ENCODE measurements at regions not wholly inside any gene's neighbourhood (a gene's known extent, or its start where the extent isn't known, plus 50 kb on each side); places are given as distances from the start of the nearest gene placed in this dataset.

DNA sequence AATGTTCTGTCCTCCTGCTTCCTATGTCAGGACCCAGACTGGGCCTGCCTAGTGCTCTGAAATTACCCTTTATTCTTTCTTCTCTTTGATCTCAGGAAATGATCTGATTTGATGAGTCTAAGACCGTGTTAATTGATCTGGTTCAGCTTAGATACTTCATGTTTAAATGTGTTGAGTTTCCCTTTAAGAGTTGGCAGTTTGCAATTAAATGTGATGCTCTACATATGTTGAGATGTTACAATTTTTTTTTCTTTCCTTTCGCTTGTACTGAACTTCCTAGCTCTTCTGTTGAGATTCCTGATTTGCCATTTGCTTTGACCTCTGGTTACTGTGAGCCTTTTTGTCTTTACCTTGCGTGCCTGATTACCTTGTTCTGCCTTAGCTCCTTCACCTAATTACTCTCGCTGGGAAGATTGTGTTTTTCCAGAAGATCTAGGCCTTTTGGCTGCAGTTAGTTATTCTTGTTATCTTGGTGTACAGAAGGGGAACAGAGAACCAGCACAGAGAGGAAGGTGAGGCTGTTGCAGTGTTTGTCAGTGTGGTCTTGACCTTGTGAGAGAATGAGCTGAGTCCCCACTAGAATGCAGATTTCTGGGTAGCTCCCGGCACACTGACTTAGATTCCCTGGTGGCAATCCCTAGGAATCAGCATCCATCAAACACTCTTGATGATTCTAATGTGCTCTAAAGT, 203.6 kb downstream of the EDEM1 start:
- no peak overlapping the region for H3K9ac ChIP-seq (ENCODE audit: insufficient read depth, low read length, poor library complexity, severe bottlenecking)

DNA sequence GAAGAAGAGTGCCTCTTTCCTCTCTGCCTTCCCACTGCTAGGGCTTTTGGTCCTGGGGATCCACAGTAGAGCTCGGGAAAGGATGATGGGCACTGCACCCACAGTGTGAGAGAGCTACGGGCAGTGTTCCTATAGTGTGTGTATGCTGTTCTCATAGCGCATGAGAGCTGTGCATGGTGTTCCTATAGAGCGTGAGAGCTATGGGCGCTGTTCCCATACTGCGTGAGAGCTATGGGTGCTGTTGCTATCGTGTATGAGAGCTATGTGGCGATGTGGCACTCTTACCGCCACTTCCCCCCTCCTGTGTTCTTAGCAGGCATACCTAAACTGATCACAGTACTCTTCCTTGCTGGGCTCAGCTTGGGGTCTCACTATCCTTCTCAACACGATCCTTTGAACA, 213.5 kb downstream of the EDEM1 start:
- H3K4me1 ChIP-seq (ENCODE audit: control insufficient read depth in 1 of 2, insufficient read depth in 2 of 2, low read length in 2 of 2), result no peaks in the 10 kb centered on the region
- H3K9ac ChIP-seq (ENCODE audit: insufficient read depth, low read length, poor library complexity, severe bottlenecking), result no peak overlapping the region
- H3K27ac Mint-ChIP-seq, result peak overlapping the region in 1 of 7 donors; percentile 68
- H3K4me2 ChIP-seq (replicated peaks; ENCODE audit: extremely low read depth, low read length, poor library complexity, severe bottlenecking), result no peak overlapping the region
- H3K9me3 Mint-ChIP-seq, result peaks cover 1 to 7% (median 3%) of the 10 kb centered on the region in 7 donors
- no peaks in the 10 kb centered on the region for H3K9me3 ChIP-seq (replicated peaks in 1 of 2; ENCODE audit: control insufficient read depth in 1 of 2, insufficient read depth in 1 of 2, low read length in 2 of 2)
- H3K4me3 Mint-ChIP-seq, result no peak overlapping the region
- H3K27me3 Mint-ChIP-seq (ENCODE audit: low read depth in 3 of 3), result no peaks in the 10 kb centered on the region
- H4K20me1 ChIP-seq (ENCODE audit: insufficient read depth, low read length), result no peaks in the 10 kb centered on the region
- no peaks in the 10 kb centered on the region for H3K4me1 Mint-ChIP-seq
- H3K27ac ChIP-seq (ENCODE audit: low read depth in 1 of 2, low read length in 2 of 2), result no peak overlapping the region
- intact Hi-C loops (cut with micrococcal nuclease), result no loop called here
- 100% methylated on average over 1 of the region's 10 CpGs for WGBS (ENCODE audit: insufficient coverage)
- no peaks in the 10 kb centered on the region for H3K36me3 ChIP-seq (replicated peaks in 1 of 2; ENCODE audit: control insufficient read depth in 1 of 2, insufficient read depth in 2 of 2, low read length in 2 of 2)
- DNase-seq, result no peak
- H3K79me2 ChIP-seq (ENCODE audit: insufficient read depth, low read length), result no peaks in the 10 kb centered on the region
- TF ChIP-seq, protein P1, sequence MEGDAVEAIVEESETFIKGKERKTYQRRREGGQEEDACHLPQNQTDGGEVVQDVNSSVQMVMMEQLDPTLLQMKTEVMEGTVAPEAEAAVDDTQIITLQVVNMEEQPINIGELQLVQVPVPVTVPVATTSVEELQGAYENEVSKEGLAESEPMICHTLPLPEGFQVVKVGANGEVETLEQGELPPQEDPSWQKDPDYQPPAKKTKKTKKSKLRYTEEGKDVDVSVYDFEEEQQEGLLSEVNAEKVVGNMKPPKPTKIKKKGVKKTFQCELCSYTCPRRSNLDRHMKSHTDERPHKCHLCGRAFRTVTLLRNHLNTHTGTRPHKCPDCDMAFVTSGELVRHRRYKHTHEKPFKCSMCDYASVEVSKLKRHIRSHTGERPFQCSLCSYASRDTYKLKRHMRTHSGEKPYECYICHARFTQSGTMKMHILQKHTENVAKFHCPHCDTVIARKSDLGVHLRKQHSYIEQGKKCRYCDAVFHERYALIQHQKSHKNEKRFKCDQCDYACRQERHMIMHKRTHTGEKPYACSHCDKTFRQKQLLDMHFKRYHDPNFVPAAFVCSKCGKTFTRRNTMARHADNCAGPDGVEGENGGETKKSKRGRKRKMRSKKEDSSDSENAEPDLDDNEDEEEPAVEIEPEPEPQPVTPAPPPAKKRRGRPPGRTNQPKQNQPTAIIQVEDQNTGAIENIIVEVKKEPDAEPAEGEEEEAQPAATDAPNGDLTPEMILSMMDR (IDR thresholded peaks at IDR 0.05), result no peak
- no peak overlapping the region for H3K4me3 ChIP-seq (replicated peaks in 1 of 3; ENCODE audit: low read depth in 2 of 3, low read length in 3 of 3)
- no peaks in the 10 kb centered on the region for H3K27me3 ChIP-seq (ENCODE audit: control insufficient read depth in 2 of 2, insufficient read depth in 2 of 2, low read length in 2 of 2)
- H2AFZ ChIP-seq (ENCODE audit: insufficient read depth, low read depth, low read length, poor library complexity, severe bottlenecking), result no peak overlapping the region
- no peaks in the 10 kb centered on the region for H3K36me3 Mint-ChIP-seq

More for the DNA sequence above, 203.6 kb downstream of the EDEM1 start:
- DNase-seq, result no peak
- intact Hi-C loops (cut with micrococcal nuclease), result no loop called here
- Mint-ChIP-seq H3K27me3 (ENCODE audit: low read depth in 3 of 3) (no peaks in the 10 kb centered on the region), H3K27ac (peak overlapping the region in 3 of 7 donors; percentile 2 to 79 (median 76)), H3K9me3 (peaks cover 0 to 2% (median 0%) of the 10 kb centered on the region in 7 donors), H3K36me3 (no peaks in the 10 kb centered on the region), H3K4me1 (peaks cover 20% of the 10 kb centered on the region), H3K4me3 (no peak overlapping the region)
- no peaks in the 10 kb centered on the region for H4K20me1 ChIP-seq (ENCODE audit: insufficient read depth, low read length)
- H3K36me3 ChIP-seq (replicated peaks in 1 of 2; ENCODE audit: control insufficient read depth in 1 of 2, insufficient read depth in 2 of 2, low read length in 2 of 2), result no peaks in the 10 kb centered on the region
- no peaks in the 10 kb centered on the region for H3K27me3 ChIP-seq (ENCODE audit: control insufficient read depth in 2 of 2, insufficient read depth in 2 of 2, low read length in 2 of 2)
- WGBS (ENCODE audit: insufficient coverage), result 67% methylated on average over 1 of the region's 5 CpGs
- no peaks in the 10 kb centered on the region for H3K79me2 ChIP-seq (ENCODE audit: insufficient read depth, low read length)
- H3K4me1 ChIP-seq (ENCODE audit: control insufficient read depth in 1 of 2, insufficient read depth in 2 of 2, low read length in 2 of 2), result peaks cover 7 to 16% of the 10 kb centered on the region in 2 donors
- H2AFZ ChIP-seq (ENCODE audit: insufficient read depth, low read depth, low read length, poor library complexity, severe bottlenecking), result peak overlapping the region; percentile 15
- no peak overlapping the region for H3K4me2 ChIP-seq (replicated peaks; ENCODE audit: extremely low read depth, low read length, poor library complexity, severe bottlenecking)
- H3K9me3 ChIP-seq (replicated peaks in 1 of 2; ENCODE audit: control insufficient read depth in 1 of 2, insufficient read depth in 1 of 2, low read length in 2 of 2), result no peaks in the 10 kb centered on the region
- no peak overlapping the region for H3K4me3 ChIP-seq (replicated peaks in 1 of 3; ENCODE audit: low read depth in 2 of 3, low read length in 3 of 3)
- TF ChIP-seq, protein P1 (IDR thresholded peaks at IDR 0.05), result no peak
- peak overlapping the region in 1 of 2 donors; percentile 5 for H3K27ac ChIP-seq (ENCODE audit: low read depth in 1 of 2, low read length in 2 of 2)
